ENCODE measurements at regions not wholly inside any gene's neighbourhood (a gene's known extent, or its start where the extent isn't known, plus 50 kb on each side); places are given as distances from the start of the nearest gene placed in this dataset.

GRCh38 chr1:226788965-226789364 lies 49.9 kb upstream of the ITPKB start:
- H3K9me3 Mint-ChIP-seq, result no peaks in the 10 kb centered on the region
- H3K27me3 Mint-ChIP-seq (ENCODE audit: insufficient read depth), result peaks cover 2% of the 10 kb centered on the region
- Histone ChIP-seq H3K4me1 (ENCODE audit: control insufficient read depth, insufficient read depth, low read length) (no peaks in the 10 kb centered on the region), H3K36me3 (ENCODE audit: control insufficient read depth, insufficient read depth, low read length) (no peaks in the 10 kb centered on the region), H3K27me3 (ENCODE audit: control insufficient read depth, insufficient read depth, low read length, poor library complexity, severe bottlenecking) (no peaks in the 10 kb centered on the region), H3K9ac (ENCODE audit: extremely low read depth, low read length, poor library complexity, severe bottlenecking) (no peak overlapping the region), H3K9me3 (ENCODE audit: control insufficient read depth, low read length) (no peaks in the 10 kb centered on the region), H3K4me3 (ENCODE audit: low read length) (no peak overlapping the region), H3K27ac (ENCODE audit: low read depth, low read length) (no peak overlapping the region)
- H3K4me3 Mint-ChIP-seq, result no peak overlapping the region
- H3K4me1 Mint-ChIP-seq, result peaks cover 8% of the 10 kb centered on the region
- TF ChIP-seq CTCF (conservative IDR thresholded peaks at IDR 0.05), result no peak
- no peaks in the 10 kb centered on the region for H3K36me3 Mint-ChIP-seq (ENCODE audit: low read depth)
- 85 to 89% methylated on average over 2 to 3 of the region's 4 CpGs for WGBS, 2 experiments (ENCODE audit: insufficient coverage in 1 of 2, insufficient read length in 1 of 2)
- no peak overlapping the region for H3K27ac Mint-ChIP-seq
- no peak for DNase-seq

Data from endodermal cell (in vitro differentiated cells).